ENCODE measurements at regions not wholly inside any gene's neighbourhood (a gene's known extent, or its start where the extent isn't known, plus 50 kb on each side); places are given as distances from the start of the nearest gene placed in this dataset.

- TF ChIP-seq EZH2 (IDR thresholded peaks at IDR 0.05; ENCODE audit: insufficient read depth, poor library complexity, severe bottlenecking), result no peak
- TF ChIP-seq EZH2phosphoT487 (IDR thresholded peaks at IDR 0.05; ENCODE audit: insufficient read depth, low read depth), result no peak
Observed at GRCh38 chr17:10968007-10968406, 130.1 kb upstream of the PIRT start.

Data from GM23248 (cell line).